Right lobe of liver (tissue), 4 donors: ENCODE measurements at regions not wholly inside any gene's neighbourhood (a gene's known extent, or its start where the extent isn't known, plus 50 kb on each side); places are given as distances from the start of the nearest gene placed in this dataset.

Source experiments
- POLR2A ChIP-seq: fragments of 450-650 bp; IDR thresholded peaks from one replicate; pipeline ENCODE4 v1.6.1; 2017; ENCODE audit warnings: antibody characterized with exemption, mild to moderate bottlenecking
- TF ChIP-seq, protein P1 (sequence below), 4 donors: fragments of 200-600 bp in 3 of 4; fragments of 450-650 bp in 1 of 4; IDR thresholded peaks; one replicate each; pipeline versions ENCODE4 v1.5.1 to v1.8.0; 2016 to 2022; ENCODE audit warnings: antibody characterized with exemption in 4 of 4, mild to moderate bottlenecking in 2 of 4
- donor health status: DM: no; HTN: no; CAD: no.
- donor health status: DM: no; HTN: no; CAD: no.
- donor health status: DM: no; HTN: yes; CAD: no.

DNA sequence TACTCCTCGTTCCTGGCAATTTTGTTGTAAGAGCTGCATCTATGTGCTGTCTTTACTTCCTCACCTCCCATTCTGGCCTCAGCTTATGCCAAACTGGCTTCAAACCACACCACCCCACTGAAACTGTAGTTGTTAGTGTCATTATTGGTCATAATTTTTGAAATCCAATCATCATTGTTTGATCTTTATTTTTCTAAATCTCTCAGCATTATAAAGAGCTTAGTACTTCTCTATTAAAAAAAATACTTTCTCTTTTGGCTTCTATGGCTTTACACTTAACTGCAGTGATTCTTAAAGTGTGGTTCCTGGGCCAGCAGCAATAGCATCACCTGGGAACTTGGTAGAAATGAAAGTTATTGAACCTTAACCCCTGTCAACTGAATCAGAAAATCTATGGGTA lies 83.5 kb upstream of the GRPR start:
- no peak for TF ChIP-seq POLR2A
- TF ChIP-seq, protein P1, sequence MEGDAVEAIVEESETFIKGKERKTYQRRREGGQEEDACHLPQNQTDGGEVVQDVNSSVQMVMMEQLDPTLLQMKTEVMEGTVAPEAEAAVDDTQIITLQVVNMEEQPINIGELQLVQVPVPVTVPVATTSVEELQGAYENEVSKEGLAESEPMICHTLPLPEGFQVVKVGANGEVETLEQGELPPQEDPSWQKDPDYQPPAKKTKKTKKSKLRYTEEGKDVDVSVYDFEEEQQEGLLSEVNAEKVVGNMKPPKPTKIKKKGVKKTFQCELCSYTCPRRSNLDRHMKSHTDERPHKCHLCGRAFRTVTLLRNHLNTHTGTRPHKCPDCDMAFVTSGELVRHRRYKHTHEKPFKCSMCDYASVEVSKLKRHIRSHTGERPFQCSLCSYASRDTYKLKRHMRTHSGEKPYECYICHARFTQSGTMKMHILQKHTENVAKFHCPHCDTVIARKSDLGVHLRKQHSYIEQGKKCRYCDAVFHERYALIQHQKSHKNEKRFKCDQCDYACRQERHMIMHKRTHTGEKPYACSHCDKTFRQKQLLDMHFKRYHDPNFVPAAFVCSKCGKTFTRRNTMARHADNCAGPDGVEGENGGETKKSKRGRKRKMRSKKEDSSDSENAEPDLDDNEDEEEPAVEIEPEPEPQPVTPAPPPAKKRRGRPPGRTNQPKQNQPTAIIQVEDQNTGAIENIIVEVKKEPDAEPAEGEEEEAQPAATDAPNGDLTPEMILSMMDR (IDR thresholded peaks at IDR 0.05): no peak
